GM23338 (cell line): ENCODE measurements at regions not wholly inside any gene's neighbourhood (a gene's known extent, or its start where the extent isn't known, plus 50 kb on each side); places are given as distances from the start of the nearest gene placed in this dataset.

Experiments used
- CREB1 ChIP-seq: fragments of 250-450 bp; sonication (Bioruptor Pico); IDR thresholded peaks from 2 replicates; pipeline ENCODE4 v1.5.0; 2020; ENCODE audit warnings: low read depth, mild to moderate bottlenecking, moderate library complexity
- CTCF ChIP-seq, 2 experiments: fragments of 200-600 bp in 1 of 2; sonication (generic) in 1 of 2; conservative IDR thresholded peaks; 2 replicates each; pipeline versions ENCODE4 v1.5.1 to v1.6.1; 2016 to 2017; ENCODE audit warnings: antibody characterized with exemption in 2 of 2, low read depth in 2 of 2, mild to moderate bottlenecking in 2 of 2, moderate library complexity in 1 of 2
- ETS1 ChIP-seq: IDR thresholded peaks from 2 replicates; pipeline ENCODE4 v1.6.1; 2016; ENCODE audit warnings: antibody characterized with exemption
- EZH2 ChIP-seq: fragments of 200-600 bp; sonication (generic); IDR thresholded peaks from one replicate; pipeline ENCODE4 v1.8.0; 2017; ENCODE audit warnings: antibody characterized with exemption, mild to moderate bottlenecking, low read depth; ENCODE audit not compliant: unreplicated experiment
- EZH2phosphoT487 ChIP-seq: fragments of 200-600 bp; sonication (generic); IDR thresholded peaks from one replicate; pipeline ENCODE4 v1.8.1; 2018; ENCODE audit warnings: antibody characterized with exemption; ENCODE audit not compliant: unreplicated experiment
- JUNB ChIP-seq: IDR thresholded peaks from one replicate; pipeline ENCODE4 v1.6.1; 2016; ENCODE audit warnings: antibody characterized with exemption; ENCODE audit not compliant: unreplicated experiment
- NANOG ChIP-seq: IDR thresholded peaks from 2 replicates; pipeline ENCODE4 v1.6.1; 2016; ENCODE audit warnings: antibody characterized with exemption, borderline replicate concordance
- POLR2AphosphoS5 ChIP-seq: IDR thresholded peaks from 2 replicates; pipeline ENCODE4 v1.6.1; 2016; ENCODE audit warnings: antibody characterized with exemption, low read depth
- REST ChIP-seq: IDR thresholded peaks from one replicate; pipeline ENCODE4 v1.6.1; 2018; ENCODE audit warnings: antibody characterized with exemption; ENCODE audit not compliant: unreplicated experiment
- STAT1 ChIP-seq: IDR thresholded peaks from one replicate; pipeline ENCODE4 v1.6.1; 2016; ENCODE audit warnings: antibody characterized with exemption; ENCODE audit not compliant: unreplicated experiment
- ZNF114 ChIP-seq: fragments of 250-450 bp; sonication (Bioruptor Pico); IDR thresholded peaks from 2 replicates; pipeline ENCODE4 v1.5.0; 2020; ENCODE audit warnings: mild to moderate bottlenecking, moderate library complexity
- ZNF331 ChIP-seq: fragments of 250-450 bp; sonication (Bioruptor Pico); IDR thresholded peaks from 2 replicates; pipeline ENCODE4 v1.5.0; 2020; ENCODE audit warnings: low read depth, mild to moderate bottlenecking, moderate library complexity

DNA sequence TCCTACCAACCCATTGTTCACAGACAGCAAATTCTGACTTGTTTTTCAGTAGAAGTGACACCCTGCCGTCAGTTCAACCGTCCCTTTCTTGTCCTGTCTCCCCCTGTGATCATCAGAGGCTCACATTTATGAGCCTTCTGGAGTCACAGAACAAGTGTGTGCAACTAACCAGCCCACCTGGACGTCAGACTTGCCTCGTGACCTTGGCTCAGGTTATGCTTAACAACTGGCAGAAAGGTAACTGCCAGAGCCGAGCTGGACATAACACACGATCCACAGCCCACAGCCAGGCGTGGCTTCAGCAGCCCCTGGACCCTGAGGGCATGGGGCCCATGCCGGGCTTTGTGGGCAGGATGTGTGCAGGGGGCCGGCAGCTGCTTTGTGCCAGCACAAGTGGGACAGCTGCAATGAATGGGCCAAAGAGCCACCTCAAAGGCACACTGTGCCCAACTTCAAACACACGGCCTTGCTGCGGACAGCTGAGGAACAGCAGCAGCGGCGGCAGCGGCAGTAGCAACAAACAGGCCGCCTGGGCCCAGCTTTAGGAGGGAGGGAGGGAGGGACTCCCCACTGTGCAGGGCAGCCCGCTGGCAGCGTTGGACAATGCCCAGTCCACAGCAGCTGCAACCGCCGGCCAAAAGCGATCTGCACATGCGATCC is 103.9 kb downstream of the ZBTB18 start:
- no peak for TF ChIP-seq EZH2
- TF ChIP-seq CTCF (conservative IDR thresholded peaks at IDR 0.05; ENCODE audit: low read depth in 2 of 2), result no peak
- no peak for TF ChIP-seq NANOG
- TF ChIP-seq POLR2AphosphoS5, result no peak
- TF ChIP-seq STAT1, result no peak
- TF ChIP-seq EZH2phosphoT487, result no peak
- TF ChIP-seq REST, result no peak
- TF ChIP-seq ZNF331 (CRISPR knock-in tag), result no peak
- no peak for TF ChIP-seq ZNF114
- TF ChIP-seq JUNB, result no peak
- no peak for TF ChIP-seq ETS1
- no peak for TF ChIP-seq CREB1
